ENCODE measurements at regions not wholly inside any gene's neighbourhood (a gene's known extent, or its start where the extent isn't known, plus 50 kb on each side); places are given as distances from the start of the nearest gene placed in this dataset.

DNA sequence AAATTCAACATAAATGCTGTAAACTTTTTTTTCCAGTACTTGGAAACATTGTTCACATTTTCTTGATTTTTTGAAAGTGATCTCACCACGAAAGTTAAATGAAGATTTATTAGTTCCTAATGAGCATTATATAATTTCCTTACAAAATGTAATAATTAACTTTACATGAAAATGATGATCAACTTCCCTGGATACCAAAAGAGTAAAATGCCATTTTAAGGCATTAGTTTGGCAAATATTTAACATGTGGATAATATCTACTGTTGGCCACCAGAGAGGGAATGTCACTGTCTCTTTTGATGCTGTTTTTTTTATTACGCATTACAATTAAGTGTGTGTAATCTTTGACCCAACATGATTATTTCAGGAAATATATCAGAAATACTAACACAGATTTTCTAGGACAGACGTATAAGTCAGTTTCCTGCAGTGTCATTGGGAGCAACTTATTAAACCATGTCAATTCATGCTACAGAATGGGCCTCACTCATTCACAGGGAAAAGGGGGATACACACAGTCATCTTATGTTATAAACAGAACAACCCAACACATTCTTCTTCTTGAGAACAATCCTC is 903.9 kb upstream of the ADGRL2 start:
- no TSS peak for BruUV-seq (replicated peaks)
- Histone ChIP-seq H3K36me3 (ENCODE audit: control insufficient read depth, insufficient read depth, low read length) (no peaks in the 10 kb centered on the region), H3K4me3 (ENCODE audit: low read depth in 2 of 2, low read length in 2 of 2) (no peak overlapping the region), H3K27me3 (ENCODE audit: control insufficient read depth, insufficient read depth, low read length) (no peaks in the 10 kb centered on the region), H3K4me1 (ENCODE audit: control insufficient read depth, insufficient read depth, low read length) (no peaks in the 10 kb centered on the region), H3K9me3 (ENCODE audit: control insufficient read depth, insufficient read depth, low read depth, low read length) (no peaks in the 10 kb centered on the region), H3K27ac (ENCODE audit: low read length) (no peak overlapping the region)
- DNase-seq (ENCODE audit: low read depth, low spot score) (no peak), ATAC-seq (no peak)
- TF ChIP-seq, protein P1, sequence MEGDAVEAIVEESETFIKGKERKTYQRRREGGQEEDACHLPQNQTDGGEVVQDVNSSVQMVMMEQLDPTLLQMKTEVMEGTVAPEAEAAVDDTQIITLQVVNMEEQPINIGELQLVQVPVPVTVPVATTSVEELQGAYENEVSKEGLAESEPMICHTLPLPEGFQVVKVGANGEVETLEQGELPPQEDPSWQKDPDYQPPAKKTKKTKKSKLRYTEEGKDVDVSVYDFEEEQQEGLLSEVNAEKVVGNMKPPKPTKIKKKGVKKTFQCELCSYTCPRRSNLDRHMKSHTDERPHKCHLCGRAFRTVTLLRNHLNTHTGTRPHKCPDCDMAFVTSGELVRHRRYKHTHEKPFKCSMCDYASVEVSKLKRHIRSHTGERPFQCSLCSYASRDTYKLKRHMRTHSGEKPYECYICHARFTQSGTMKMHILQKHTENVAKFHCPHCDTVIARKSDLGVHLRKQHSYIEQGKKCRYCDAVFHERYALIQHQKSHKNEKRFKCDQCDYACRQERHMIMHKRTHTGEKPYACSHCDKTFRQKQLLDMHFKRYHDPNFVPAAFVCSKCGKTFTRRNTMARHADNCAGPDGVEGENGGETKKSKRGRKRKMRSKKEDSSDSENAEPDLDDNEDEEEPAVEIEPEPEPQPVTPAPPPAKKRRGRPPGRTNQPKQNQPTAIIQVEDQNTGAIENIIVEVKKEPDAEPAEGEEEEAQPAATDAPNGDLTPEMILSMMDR (IDR thresholded peaks at IDR 0.05), result no peak
- TF ChIP-seq, protein P2, sequence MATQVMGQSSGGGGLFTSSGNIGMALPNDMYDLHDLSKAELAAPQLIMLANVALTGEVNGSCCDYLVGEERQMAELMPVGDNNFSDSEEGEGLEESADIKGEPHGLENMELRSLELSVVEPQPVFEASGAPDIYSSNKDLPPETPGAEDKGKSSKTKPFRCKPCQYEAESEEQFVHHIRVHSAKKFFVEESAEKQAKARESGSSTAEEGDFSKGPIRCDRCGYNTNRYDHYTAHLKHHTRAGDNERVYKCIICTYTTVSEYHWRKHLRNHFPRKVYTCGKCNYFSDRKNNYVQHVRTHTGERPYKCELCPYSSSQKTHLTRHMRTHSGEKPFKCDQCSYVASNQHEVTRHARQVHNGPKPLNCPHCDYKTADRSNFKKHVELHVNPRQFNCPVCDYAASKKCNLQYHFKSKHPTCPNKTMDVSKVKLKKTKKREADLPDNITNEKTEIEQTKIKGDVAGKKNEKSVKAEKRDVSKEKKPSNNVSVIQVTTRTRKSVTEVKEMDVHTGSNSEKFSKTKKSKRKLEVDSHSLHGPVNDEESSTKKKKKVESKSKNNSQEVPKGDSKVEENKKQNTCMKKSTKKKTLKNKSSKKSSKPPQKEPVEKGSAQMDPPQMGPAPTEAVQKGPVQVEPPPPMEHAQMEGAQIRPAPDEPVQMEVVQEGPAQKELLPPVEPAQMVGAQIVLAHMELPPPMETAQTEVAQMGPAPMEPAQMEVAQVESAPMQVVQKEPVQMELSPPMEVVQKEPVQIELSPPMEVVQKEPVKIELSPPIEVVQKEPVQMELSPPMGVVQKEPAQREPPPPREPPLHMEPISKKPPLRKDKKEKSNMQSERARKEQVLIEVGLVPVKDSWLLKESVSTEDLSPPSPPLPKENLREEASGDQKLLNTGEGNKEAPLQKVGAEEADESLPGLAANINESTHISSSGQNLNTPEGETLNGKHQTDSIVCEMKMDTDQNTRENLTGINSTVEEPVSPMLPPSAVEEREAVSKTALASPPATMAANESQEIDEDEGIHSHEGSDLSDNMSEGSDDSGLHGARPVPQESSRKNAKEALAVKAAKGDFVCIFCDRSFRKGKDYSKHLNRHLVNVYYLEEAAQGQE (IDR thresholded peaks at IDR 0.05; ENCODE audit: insufficient read depth in 1 of 2, low read depth in 2 of 2, low read length in 1 of 2), result no peak
- TF ChIP-seq POLR2AphosphoS5 (IDR thresholded peaks at IDR 0.05; ENCODE audit: low read depth, low read length) (no peak), SIN3A (IDR thresholded peaks at IDR 0.05; ENCODE audit: borderline replicate concordance, insufficient read depth, low read depth, low read length) (no peak), TCF7L2 (IDR thresholded peaks at IDR 0.05; ENCODE audit: low read depth, low read length) (no peak)
- CTCF ChIA-PET, result no interaction called here
- POLR2A ChIA-PET, result no interaction called here
- in situ Hi-C loops (cut with HindIII; ENCODE audit: low pct_unique_long_range_greater_than_20kb, low sequenced_read_pairs), result no loop called here
- intact Hi-C loops (cut with micrococcal nuclease; ENCODE audit: unreplicated experiment), result no loop called here

DNA sequence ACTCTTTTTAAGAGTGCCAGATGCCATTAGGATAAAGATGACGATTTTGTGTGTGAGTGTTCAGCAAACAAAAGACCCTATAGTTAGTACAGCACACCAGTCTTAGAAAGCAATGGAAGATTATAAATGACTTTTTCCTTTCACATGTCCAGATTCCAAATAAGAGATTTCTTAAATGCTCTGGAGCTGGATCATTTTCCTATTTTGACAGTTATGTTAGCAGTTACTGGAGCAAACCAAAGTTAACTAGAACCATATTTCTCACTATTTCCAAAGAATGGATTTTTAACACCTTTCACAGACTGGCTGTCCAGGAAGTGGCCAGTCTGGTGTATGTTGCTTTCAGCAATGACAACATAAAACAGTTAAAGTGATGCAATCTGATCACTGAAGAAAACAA is 905.8 kb upstream of the ADGRL2 start:
- ATAC-seq (no peak), DNase-seq (ENCODE audit: low read depth, low spot score) (no peak)
- H3K4me3 ChIP-seq (ENCODE audit: low read depth in 2 of 2, low read length in 2 of 2), result no peak overlapping the region
- ChIA-PET CTCF (no interaction called here), POLR2A (no interaction called here)
- no peaks in the 10 kb centered on the region for H3K4me1 ChIP-seq (ENCODE audit: control insufficient read depth, insufficient read depth, low read length)
- no peak overlapping the region for H3K27ac ChIP-seq (ENCODE audit: low read length)
- intact Hi-C loops (cut with micrococcal nuclease; ENCODE audit: unreplicated experiment) (no loop called here), in situ Hi-C loops (cut with HindIII; ENCODE audit: low pct_unique_long_range_greater_than_20kb, low sequenced_read_pairs) (no loop called here)
- H3K36me3 ChIP-seq (ENCODE audit: control insufficient read depth, insufficient read depth, low read length), result no peaks in the 10 kb centered on the region
- BruUV-seq (replicated peaks), result no TSS peak
- TF ChIP-seq, protein P1 (IDR thresholded peaks at IDR 0.05), result no peak
- TF ChIP-seq, protein P2 (IDR thresholded peaks at IDR 0.05; ENCODE audit: insufficient read depth in 1 of 2, low read depth in 2 of 2, low read length in 1 of 2), result no peak
- TF ChIP-seq POLR2AphosphoS5 (IDR thresholded peaks at IDR 0.05; ENCODE audit: low read depth, low read length), result no peak
- TF ChIP-seq TCF7L2 (IDR thresholded peaks at IDR 0.05; ENCODE audit: low read depth, low read length), result no peak
- TF ChIP-seq SIN3A (IDR thresholded peaks at IDR 0.05; ENCODE audit: borderline replicate concordance, insufficient read depth, low read depth, low read length), result no peak
- H3K27me3 ChIP-seq (ENCODE audit: control insufficient read depth, insufficient read depth, low read length), result no peaks in the 10 kb centered on the region
- H3K9me3 ChIP-seq (ENCODE audit: control insufficient read depth, insufficient read depth, low read depth, low read length), result no peaks in the 10 kb centered on the region

Measured in Panc1 (cell line).